PC-9 (cell line): ENCODE measurements at regions not wholly inside any gene's neighbourhood (a gene's known extent, or its start where the extent isn't known, plus 50 kb on each side); places are given as distances from the start of the nearest gene placed in this dataset.

ENCODE experiments used
- BruUV-seq: library from RNA; stranded (reverse); fragments of 400-500 nt; replicated peaks from 2 replicates; lab custom pipeline; 2021; lab: Mats Ljungman, UMichigan
- CTCF ChIA-PET: fragments of 300-600 bp; sonication (Branson Sonifier 250); formaldehyde crosslinking; loops from one replicate; lab custom pipeline; 2022; ENCODE audit warnings: antibody characterized with exemption; lab: Charles Lee
- POLR2A ChIA-PET: fragments of 300-600 bp; sonication (Branson Sonifier 250); formaldehyde crosslinking; loops from one replicate; lab custom pipeline; 2022; ENCODE audit warnings: antibody characterized with exemption; ENCODE audit not compliant: unreplicated experiment; lab: Charles Lee
- DNase-seq, 2 experiments: peaks; one replicate each; pipeline versions ENCODE4 v3.0.0 to v3.0.0-alpha.2; 2015 to 2022; ENCODE audit warnings: mixed read lengths in 1 of 2
- H2AFZ ChIP-seq: fragments of 200-600 bp; sonication (generic); 2 replicates; pipeline ENCODE4 v1.8.1; 2017; ENCODE audit warnings: antibody characterized with exemption
- H3F3A ChIP-seq: fragments of 200-600 bp; sonication (generic); 2 replicates; pipeline ENCODE4 v1.8.1; 2017; ENCODE audit warnings: antibody characterized with exemption, mild to moderate bottlenecking, low read depth; ENCODE audit not compliant: insufficient read depth
- H3K27ac ChIP-seq: fragments of 200-600 bp; sonication (generic); 2 replicates; pipeline ENCODE4 v1.6.1; 2016; ENCODE audit warnings: mixed run types
- H3K27me3 ChIP-seq: fragments of 200-600 bp; sonication (generic); 2 replicates; pipeline ENCODE4 v1.6.1; 2016; ENCODE audit warnings: low read depth, mixed run types; ENCODE audit not compliant: insufficient read depth
- H3K36me3 ChIP-seq: fragments of 200-600 bp; sonication (generic); 2 replicates; pipeline ENCODE4 v1.6.1; 2016; ENCODE audit warnings: low read depth, mixed run types
- H3K4me1 ChIP-seq: fragments of 200-600 bp; sonication (generic); replicated peaks from 2 replicates; pipeline ENCODE4 v1.6.1; 2016; ENCODE audit warnings: mixed run types; ENCODE audit not compliant: insufficient read depth
- H3K4me2 ChIP-seq: fragments of 200-600 bp; sonication (generic); 2 replicates; pipeline ENCODE4 v1.6.1; 2017; ENCODE audit warnings: mixed run types
- H3K4me3 ChIP-seq: fragments of 200-600 bp; sonication (generic); 2 replicates; pipeline ENCODE4 v1.6.1; 2016; ENCODE audit warnings: mixed run types
- H3K79me2 ChIP-seq: fragments of 200-600 bp; sonication (generic); 2 replicates; pipeline ENCODE4 v1.6.1; 2017; ENCODE audit warnings: low read depth, mixed run types
- H3K9me2 ChIP-seq: fragments of 200-600 bp; sonication (generic); 2 replicates; pipeline ENCODE4 v1.8.1; 2017; ENCODE audit warnings: mild to moderate bottlenecking; ENCODE audit not compliant: insufficient read depth
- H3K9me3 ChIP-seq: fragments of 200-600 bp; sonication (generic); 2 replicates; pipeline ENCODE4 v1.8.1; 2016; ENCODE audit warnings: low read depth; ENCODE audit not compliant: insufficient read depth
- H4K20me1 ChIP-seq: fragments of 200-600 bp; sonication (generic); 2 replicates; pipeline ENCODE4 v1.8.1; 2017; ENCODE audit not compliant: insufficient read depth
- CTCF ChIP-seq: fragments of 200-600 bp; sonication (generic); conservative IDR thresholded peaks from 2 replicates; pipeline ENCODE4 v1.6.1; 2017; ENCODE audit warnings: mixed run types, antibody characterized with exemption, mild to moderate bottlenecking, moderate library complexity
- EZH2 ChIP-seq: fragments of 200-600 bp; sonication (generic); IDR thresholded peaks from 2 replicates; pipeline ENCODE4 v1.8.0; 2017; ENCODE audit warnings: antibody characterized with exemption, low read depth
- intact Hi-C: fragments of 100-400 bp; cut with micrococcal nuclease; formaldehyde crosslinking; loops from one replicate; pipeline ENCODE4 v1.10.0; 2022; ENCODE audit not compliant: unreplicated experiment

- ChIA-PET POLR2A (no interaction called here), CTCF (no interaction called here)
- Histone ChIP-seq H3K27me3 (no peaks in the 10 kb centered on the region), H2AFZ (no peak overlapping the region), H3K79me2 (no peaks in the 10 kb centered on the region), H3K36me3 (no peaks in the 10 kb centered on the region), H3K27ac (no peak overlapping the region), H3K4me3 (no peak overlapping the region), H4K20me1 (no peaks in the 10 kb centered on the region), H3K4me2 (no peak overlapping the region), H3K9me3 (no peaks in the 10 kb centered on the region), H3K4me1 (no peaks in the 10 kb centered on the region), H3F3A (no peaks in the 10 kb centered on the region), H3K9me2 (no peaks in the 10 kb centered on the region)
- DNase-seq, result no peak
- no TSS peak for BruUV-seq
- no peak for TF ChIP-seq CTCF
- no peak for TF ChIP-seq EZH2
- intact Hi-C loops, result no loop called here
Observed at GRCh38 chr1:80659161-80659560, 1141.6 kb upstream of the ADGRL2 start.

GRCh38 chr1:80657707-80658106, 1143.0 kb upstream of the ADGRL2 start:
- Histone ChIP-seq H3K9me2 (no peaks in the 10 kb centered on the region), H3K9me3 (no peaks in the 10 kb centered on the region), H3K27ac (no peak overlapping the region), H3K27me3 (no peaks in the 10 kb centered on the region), H3K79me2 (no peaks in the 10 kb centered on the region), H3K4me2 (no peak overlapping the region), H3K4me3 (no peak overlapping the region), H2AFZ (no peak overlapping the region), H4K20me1 (no peaks in the 10 kb centered on the region), H3K36me3 (no peaks in the 10 kb centered on the region), H3K4me1 (no peaks in the 10 kb centered on the region), H3F3A (no peaks in the 10 kb centered on the region)
- no peak for DNase-seq
- TF ChIP-seq CTCF (no peak), EZH2 (no peak)
- intact Hi-C loops, result no loop called here
- BruUV-seq, result no TSS peak
- POLR2A ChIA-PET, result no interaction called here
- CTCF ChIA-PET, result no interaction called here

- CTCF ChIA-PET, result no interaction called here
- no peak overlapping the region for H3K4me3 ChIP-seq
- no peak for DNase-seq
Observed at GRCh38 chr1:80657044-80657643, 1143.6 kb upstream of the ADGRL2 start.

More at GRCh38 chr1:80657044-80657643, 1143.6 kb upstream of the ADGRL2 start:
- no peaks in the 10 kb centered on the region for H3K36me3 ChIP-seq
- no peaks in the 10 kb centered on the region for H3K9me3 ChIP-seq
- no peaks in the 10 kb centered on the region for H3K9me2 ChIP-seq
- H3K27me3 ChIP-seq, result no peaks in the 10 kb centered on the region
- intact Hi-C loops, result no loop called here
- POLR2A ChIA-PET, result no interaction called here
- no peaks in the 10 kb centered on the region for H4K20me1 ChIP-seq
- H3F3A ChIP-seq, result no peaks in the 10 kb centered on the region
- H3K27ac ChIP-seq, result no peak overlapping the region
- no peaks in the 10 kb centered on the region for H3K79me2 ChIP-seq
- no peak overlapping the region for H2AFZ ChIP-seq
- BruUV-seq, result no TSS peak
- no peak overlapping the region for H3K4me2 ChIP-seq
- H3K4me1 ChIP-seq, result no peaks in the 10 kb centered on the region
- TF ChIP-seq CTCF (no peak), EZH2 (no peak)
